H9 (cell line): ENCODE measurements at regions not wholly inside any gene's neighbourhood (a gene's known extent, or its start where the extent isn't known, plus 50 kb on each side); places are given as distances from the start of the nearest gene placed in this dataset.

Source experiments
- DNase-seq: peaks from one replicate; pipeline ENCODE4 v3.0.0-alpha.2; 2017
- H2AFZ ChIP-seq: one replicate; pipeline ENCODE4 v1.6.1; 2013; ENCODE audit warnings: mild to moderate bottlenecking, low read length, control low read depth, moderate library complexity
- H2AK5ac ChIP-seq: 2 replicates; pipeline ENCODE4 v1.6.1; 2013; ENCODE audit warnings: low read length, control low read depth, mixed read lengths; ENCODE audit not compliant: insufficient read length
- H2BK120ac ChIP-seq: one replicate; pipeline ENCODE4 v1.6.1; 2013; ENCODE audit warnings: low read depth, mild to moderate bottlenecking, low read length, control low read depth, inconsistent platforms; ENCODE audit not compliant: poor library complexity, severe bottlenecking
- H2BK12ac ChIP-seq: 2 replicates; pipeline ENCODE4 v1.6.1; 2013; ENCODE audit warnings: low read length, control low read depth, mixed read lengths, low read depth; ENCODE audit not compliant: insufficient read length
- H2BK15ac ChIP-seq: 2 replicates; pipeline ENCODE4 v1.6.1; 2013; ENCODE audit warnings: low read depth, low read length, control low read depth
- H2BK20ac ChIP-seq: one replicate; pipeline ENCODE4 v1.6.1; 2013; ENCODE audit warnings: low read depth, mild to moderate bottlenecking, low read length, control low read depth, inconsistent platforms; ENCODE audit not compliant: poor library complexity, severe bottlenecking
- H2BK5ac ChIP-seq: 2 replicates; pipeline ENCODE4 v1.6.1; 2013; ENCODE audit warnings: low read length, control low read depth, mixed read lengths; ENCODE audit not compliant: insufficient read length
- H3K14ac ChIP-seq: 2 replicates; pipeline ENCODE4 v1.6.1; 2013; ENCODE audit warnings: low read length, control low read depth; ENCODE audit not compliant: insufficient read depth
- H3K18ac ChIP-seq: 2 replicates; pipeline ENCODE4 v1.6.1; 2013; ENCODE audit warnings: low read depth, mild to moderate bottlenecking, mixed read lengths, low read length, control low read depth; ENCODE audit not compliant: insufficient read length
- H3K23ac ChIP-seq: 2 replicates; pipeline ENCODE4 v1.6.1; 2013; ENCODE audit warnings: low read length, control low read depth, mixed read lengths, low read depth; ENCODE audit not compliant: insufficient read length
- H3K23me2 ChIP-seq: 2 replicates; pipeline ENCODE4 v1.6.1; 2013; ENCODE audit warnings: low read depth, mild to moderate bottlenecking, mixed read lengths, low read length, control low read depth; ENCODE audit not compliant: insufficient read length, poor library complexity, severe bottlenecking
- H3K27ac ChIP-seq: 2 replicates; pipeline ENCODE4 v1.5.1; 2013; ENCODE audit warnings: low read length, control low read depth, mixed read lengths, low read depth; ENCODE audit not compliant: insufficient read length
- H3K27me3 ChIP-seq: 2 replicates; pipeline ENCODE4 v1.6.1; 2013; ENCODE audit warnings: low read length, control low read depth, inconsistent platforms; ENCODE audit not compliant: insufficient read depth
- H3K4ac ChIP-seq: 2 replicates; pipeline ENCODE4 v1.6.1; 2013; ENCODE audit warnings: low read depth, mild to moderate bottlenecking, control low read depth, inconsistent platforms, low read length, moderate library complexity
- H3K4me1 ChIP-seq: 2 replicates; pipeline ENCODE4 v1.6.1; 2013; ENCODE audit warnings: low read length, control low read depth, inconsistent platforms; ENCODE audit not compliant: insufficient read depth
- H3K4me2 ChIP-seq: 2 replicates; pipeline ENCODE4 v1.6.1; 2013; ENCODE audit warnings: low read length, control low read depth, mixed read lengths; ENCODE audit not compliant: insufficient read length, insufficient read depth
- H3K56ac ChIP-seq: 2 replicates; pipeline ENCODE4 v1.6.1; 2013; ENCODE audit warnings: low read depth, mild to moderate bottlenecking, mixed read lengths, low read length, control low read depth; ENCODE audit not compliant: insufficient read length
- H3K79me1 ChIP-seq: 2 replicates; pipeline ENCODE4 v1.6.1; 2013; ENCODE audit warnings: low read depth, mild to moderate bottlenecking, moderate library complexity, low read length, control low read depth, inconsistent platforms; ENCODE audit not compliant: insufficient read depth, poor library complexity, severe bottlenecking
- H3K79me2 ChIP-seq: 2 replicates; pipeline ENCODE4 v1.6.1; 2013; ENCODE audit warnings: low read length, control low read depth, inconsistent platforms; ENCODE audit not compliant: insufficient read depth
- H3K9ac ChIP-seq: 2 replicates; pipeline ENCODE4 v1.6.1; 2013; ENCODE audit warnings: low read length, control low read depth, mixed read lengths; ENCODE audit not compliant: insufficient read length; ENCODE audit errors: extremely low read depth
- H3K9me3 ChIP-seq: one replicate; pipeline ENCODE4 v1.6.1; 2013; ENCODE audit warnings: low read depth, low read length, inconsistent platforms; ENCODE audit not compliant: control insufficient read depth
- H3T11ph ChIP-seq: one replicate; pipeline ENCODE4 v1.6.1; 2013; ENCODE audit warnings: mild to moderate bottlenecking, low read length, control low read depth, inconsistent platforms
- H4K20me1 ChIP-seq: one replicate; pipeline ENCODE4 v1.6.1; 2013; ENCODE audit not compliant: control insufficient read depth, insufficient read length, insufficient read depth
- H4K5ac ChIP-seq: 2 replicates; pipeline ENCODE4 v1.6.1; 2013; ENCODE audit warnings: low read depth, mild to moderate bottlenecking, mixed read lengths, low read length, control low read depth; ENCODE audit not compliant: insufficient read length
- H4K8ac ChIP-seq: replicated peaks from 2 replicates; pipeline ENCODE4 v1.6.1; 2013; ENCODE audit warnings: low read length, control low read depth, mixed read lengths, low read depth; ENCODE audit not compliant: insufficient read length
- H4K91ac ChIP-seq: 2 replicates; pipeline ENCODE4 v1.6.1; 2013; ENCODE audit warnings: low read depth, mild to moderate bottlenecking, moderate library complexity, mixed read lengths, low read length, control low read depth; ENCODE audit not compliant: insufficient read length
- H3K27ac Mint-ChIP-seq, 3 experiments: 2 replicates in 2 of 3; 3 replicates in 1 of 3; pipeline ENCODE4 v1.8.0; 2020 to 2021; ENCODE audit warnings: mixed read lengths in 3 of 3, mild to moderate bottlenecking in 1 of 3, moderate library complexity in 1 of 3
- H3K27me3 Mint-ChIP-seq: 2 replicates; pipeline ENCODE4 v1.8.0; 2021; ENCODE audit warnings: low read depth, mild to moderate bottlenecking, moderate library complexity, mixed read lengths
- H3K36me3 Mint-ChIP-seq, 3 experiments: 2 replicates in 2 of 3; 3 replicates in 1 of 3; pipeline ENCODE4 v1.8.0; 2020 to 2021; ENCODE audit warnings: low read depth in 3 of 3, mixed read lengths in 3 of 3; ENCODE audit not compliant: insufficient read depth in 1 of 3
- H3K4me1 Mint-ChIP-seq, 2 experiments: 2 replicates each; pipeline ENCODE4 v1.8.0; 2020; ENCODE audit warnings: mixed read lengths in 2 of 2
- H3K4me3 Mint-ChIP-seq, 2 experiments: 2 replicates in 1 of 2; 3 replicates in 1 of 2; pipeline ENCODE4 v1.8.0; 2020 to 2021; ENCODE audit warnings: mild to moderate bottlenecking in 2 of 2, mixed read lengths in 2 of 2, moderate library complexity in 1 of 2
- H3K9me3 Mint-ChIP-seq, 2 experiments: 2 replicates in 1 of 2; 3 replicates in 1 of 2; pipeline ENCODE4 v1.8.0; 2020; ENCODE audit warnings: mild to moderate bottlenecking in 2 of 2, mixed read lengths in 2 of 2, moderate library complexity in 1 of 2
- CTCF ChIP-seq: fragments of 200-600 bp; sonication (generic); conservative IDR thresholded peaks from 3 replicates; pipeline ENCODE4 v1.8.0; 2021; ENCODE audit warnings: antibody characterized with exemption, mild to moderate bottlenecking
- WGBS: extraction: QIAGEN DNeasy Blood & Tissue Kit; methylation state at CpG from one replicate; pipeline ENCODE4 v1.1.7; 2013; ENCODE audit warnings: missing lambda C conversion rate, low lambda C conversion rate, mixed read lengths; ENCODE audit not compliant: insufficient read length; ENCODE audit errors: extremely low coverage; 5-methylcytosine and 5-hydroxymethylcytosine counted together

DNA sequence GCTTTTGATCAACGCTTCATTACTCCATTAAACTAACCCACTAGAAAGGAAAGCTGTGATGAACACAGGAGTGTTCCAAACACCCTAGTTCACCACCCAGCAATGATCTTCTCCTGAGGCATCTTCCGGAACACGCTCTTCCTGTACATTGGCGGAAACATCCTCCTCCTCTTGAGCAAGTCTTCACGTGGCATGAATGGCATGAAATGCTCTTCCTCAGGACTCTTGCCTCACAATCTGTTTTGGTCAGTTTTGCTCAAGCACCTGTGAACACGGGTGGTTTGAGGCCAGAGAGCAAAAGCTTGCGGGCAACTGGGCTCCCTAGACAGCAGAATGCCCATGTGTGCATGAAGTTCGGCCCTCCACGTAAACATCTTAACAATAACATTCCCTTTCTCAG lies 734.2 kb upstream of the SALL3 start:
- H3K4ac ChIP-seq = no peak overlapping the region
- no peak overlapping the region for H2BK120ac ChIP-seq
- H3K23ac ChIP-seq = no peak overlapping the region
- H3K4me1 ChIP-seq = peaks cover 2% of the 10 kb centered on the region; the same call in 1 of the 2 replicates
- Mint-ChIP-seq H3K36me3 (no peaks in the 10 kb centered on the region), H3K4me3 (no peak overlapping the region), H3K27ac (no peak overlapping the region), H3K4me1 (peaks cover 17 to 22% of the 10 kb centered on the region in 2 experiments), H3K27me3 (peaks cover 2% of the 10 kb centered on the region; the same call in 1 of the 2 replicates), H3K9me3 (no peaks in the 10 kb centered on the region)
- no peak overlapping the region for H2BK12ac ChIP-seq
- H2AK5ac ChIP-seq = no peak overlapping the region
- H4K8ac ChIP-seq = no peak overlapping the region
- no CpG with 5 or more reads among the region's 9 CpGs for WGBS
- no peak overlapping the region for H3K9ac ChIP-seq
- H3K27ac ChIP-seq = no peak overlapping the region
- no peak overlapping the region for H3K18ac ChIP-seq
- no peak overlapping the region for H4K5ac ChIP-seq
- H2BK15ac ChIP-seq = no peak overlapping the region
- TF ChIP-seq CTCF = no peak
- no peak overlapping the region for H3K14ac ChIP-seq
- no peaks in the 10 kb centered on the region for H3K9me3 ChIP-seq
- no peak overlapping the region for H2BK20ac ChIP-seq
- H3K27me3 ChIP-seq = no peaks in the 10 kb centered on the region
- no peak overlapping the region for H4K91ac ChIP-seq
- no peak overlapping the region for H2AFZ ChIP-seq
- no peaks in the 10 kb centered on the region for H3K79me2 ChIP-seq
- H3K56ac ChIP-seq = no peak overlapping the region
- H3T11ph ChIP-seq = no peak overlapping the region
- H3K79me1 ChIP-seq = no peaks in the 10 kb centered on the region
- H2BK5ac ChIP-seq = no peak overlapping the region
- no peaks in the 10 kb centered on the region for H3K23me2 ChIP-seq
- no peaks in the 10 kb centered on the region for H4K20me1 ChIP-seq
- no peak overlapping the region for H3K4me2 ChIP-seq
- DNase-seq = no peak
